Mesodermal cell (in vitro differentiated cells): ENCODE measurements at regions not wholly inside any gene's neighbourhood (a gene's known extent, or its start where the extent isn't known, plus 50 kb on each side); places are given as distances from the start of the nearest gene placed in this dataset.

ENCODE experiments used
- H3K27ac ChIP-seq: 2 replicates; pipeline ENCODE4 v1.7.0; 2013; ENCODE audit warnings: mild to moderate bottlenecking, low read depth, low read length, moderate library complexity; ENCODE audit not compliant: severe bottlenecking
- H3K36me3 ChIP-seq: 2 replicates; pipeline ENCODE4 v1.7.1; 2013; ENCODE audit warnings: mild to moderate bottlenecking, low read length, moderate library complexity; ENCODE audit not compliant: control insufficient read depth, insufficient read depth
- H3K4me1 ChIP-seq: one replicate; pipeline ENCODE4 v1.7.1; 2013; ENCODE audit warnings: mild to moderate bottlenecking, low read length; ENCODE audit not compliant: insufficient read depth, control insufficient read depth, poor library complexity, severe bottlenecking
- H3K4me3 ChIP-seq: 2 replicates; pipeline ENCODE4 v1.7.0; 2013; ENCODE audit warnings: low read length, control low read depth, mild to moderate bottlenecking; ENCODE audit not compliant: insufficient read depth, poor library complexity, severe bottlenecking; ENCODE audit errors: extremely low read depth
- H3K9me3 ChIP-seq: 2 replicates; pipeline ENCODE4 v1.7.1; 2013; ENCODE audit warnings: mild to moderate bottlenecking, low read length, moderate library complexity; ENCODE audit not compliant: control insufficient read depth
- WGBS, 2 experiments: methylation state at CpG; one replicate each; pipeline ENCODE4 v1.1.5; 2013; ENCODE audit warnings: missing lambda C conversion rate in 2 of 2; ENCODE audit not compliant: insufficient coverage in 2 of 2; 5-methylcytosine and 5-hydroxymethylcytosine counted together

- 50 to 71% methylated on average over 1 to 2 of the region's 2 CpGs for WGBS, 2 experiments
- Histone ChIP-seq H3K36me3 (no peaks in the 10 kb centered on the region), H3K27ac (no peak overlapping the region), H3K4me1 (no peaks in the 10 kb centered on the region), H3K9me3 (no peaks in the 10 kb centered on the region), H3K4me3 (no peak overlapping the region)
These were observed 329.3 kb upstream of the TLE4 start for GRCh38 chr9:79242489-79242888.

- H3K4me3 ChIP-seq = no peak overlapping the region
- 38% methylated on average over 1 of the region's 1 CpG; no CpG with 5 or more reads in 1 of the 2 experiments for WGBS, 2 experiments
- no peaks in the 10 kb centered on the region for H3K36me3 ChIP-seq
- no peaks in the 10 kb centered on the region for H3K4me1 ChIP-seq
- no peak overlapping the region for H3K27ac ChIP-seq
- no peaks in the 10 kb centered on the region for H3K9me3 ChIP-seq
These were observed 325.6 kb upstream of the TLE4 start for GRCh38 chr9:79246170-79246569.

- H3K9me3 ChIP-seq = no peaks in the 10 kb centered on the region
- H3K27ac ChIP-seq = no peak overlapping the region
- no peak overlapping the region for H3K4me3 ChIP-seq
- no peaks in the 10 kb centered on the region for H3K36me3 ChIP-seq
- H3K4me1 ChIP-seq = no peaks in the 10 kb centered on the region
These were observed 324.7 kb upstream of the TLE4 start for GRCh38 chr9:79247021-79247420.

- 100% methylated on average over 1 of the region's 1 CpG; no CpG with 5 or more reads in 1 of the 2 experiments for WGBS, 2 experiments
These were observed 321.0 kb upstream of the TLE4 start for GRCh38 chr9:79250806-79251205.

GRCh38 chr9:79254900-79255650 lies 316.7 kb upstream of the TLE4 start:
- H3K4me1 ChIP-seq = no peaks in the 10 kb centered on the region
- H3K27ac ChIP-seq = no peak overlapping the region
- H3K4me3 ChIP-seq = no peak overlapping the region
- WGBS, 2 experiments = 92 to 93% methylated on average over 6 of the region's 8 CpGs
- no peaks in the 10 kb centered on the region for H3K9me3 ChIP-seq
- no peaks in the 10 kb centered on the region for H3K36me3 ChIP-seq

More at GRCh38 chr9:79250806-79251205, 321.0 kb upstream of the TLE4 start:
- Histone ChIP-seq H3K4me1 (no peaks in the 10 kb centered on the region), H3K36me3 (no peaks in the 10 kb centered on the region), H3K9me3 (no peaks in the 10 kb centered on the region), H3K27ac (no peak overlapping the region), H3K4me3 (no peak overlapping the region)

GRCh38 chr9:79255651-79256260 lies 316.0 kb upstream of the TLE4 start:
- H3K4me1 ChIP-seq = no peaks in the 10 kb centered on the region
- H3K9me3 ChIP-seq = no peaks in the 10 kb centered on the region
- no peak overlapping the region for H3K4me3 ChIP-seq
- no peak overlapping the region for H3K27ac ChIP-seq
- H3K36me3 ChIP-seq = no peaks in the 10 kb centered on the region
- 82 to 96% methylated on average over 3 to 4 of the region's 10 CpGs for WGBS, 2 experiments

- Histone ChIP-seq H3K9me3 (no peaks in the 10 kb centered on the region), H3K4me1 (no peaks in the 10 kb centered on the region), H3K4me3 (no peak overlapping the region), H3K36me3 (no peaks in the 10 kb centered on the region), H3K27ac (peak overlapping the region; percentile 20)
- WGBS, 2 experiments = 69 to 74% methylated on average over 13 to 14 of the region's 15 CpGs
These were observed 315.0 kb upstream of the TLE4 start for GRCh38 chr9:79256691-79257213.

GRCh38 chr9:79257228-79257781 lies 314.5 kb upstream of the TLE4 start:
- H3K4me1 ChIP-seq = no peaks in the 10 kb centered on the region
- 72 to 84% methylated on average over 14 to 15 of the region's 19 CpGs for WGBS, 2 experiments
- H3K4me3 ChIP-seq = no peak overlapping the region
- no peaks in the 10 kb centered on the region for H3K36me3 ChIP-seq
- H3K9me3 ChIP-seq = no peaks in the 10 kb centered on the region
- H3K27ac ChIP-seq = peak overlapping the region; percentile 20

- WGBS, 2 experiments = 85 to 90% methylated on average over 16 of the region's 21 CpGs
- Histone ChIP-seq H3K36me3 (no peaks in the 10 kb centered on the region), H3K27ac (no peak overlapping the region), H3K9me3 (peaks cover 1% of the 10 kb centered on the region), H3K4me1 (no peaks in the 10 kb centered on the region), H3K4me3 (no peak overlapping the region)
These were observed 313.9 kb upstream of the TLE4 start for GRCh38 chr9:79257790-79258351.

- WGBS, 2 experiments = 94 to 100% methylated on average over 4 of the region's 4 CpGs
- peaks cover 6% of the 10 kb centered on the region for H3K9me3 ChIP-seq
- H3K4me3 ChIP-seq = no peak overlapping the region
- H3K27ac ChIP-seq = no peak overlapping the region
- H3K4me1 ChIP-seq = peaks cover 3% of the 10 kb centered on the region
- H3K36me3 ChIP-seq = no peaks in the 10 kb centered on the region
These were observed 311.9 kb upstream of the TLE4 start for GRCh38 chr9:79259858-79260257.
